ENCODE measurements at regions not wholly inside any gene's neighbourhood (a gene's known extent, or its start where the extent isn't known, plus 50 kb on each side); places are given as distances from the start of the nearest gene placed in this dataset.

GRCh38 chr4:155564880-155565279 is 101.8 kb upstream of the GUCY1A1 start:
- DNase-seq (ENCODE audit: low read depth) = no peak

DNA sequence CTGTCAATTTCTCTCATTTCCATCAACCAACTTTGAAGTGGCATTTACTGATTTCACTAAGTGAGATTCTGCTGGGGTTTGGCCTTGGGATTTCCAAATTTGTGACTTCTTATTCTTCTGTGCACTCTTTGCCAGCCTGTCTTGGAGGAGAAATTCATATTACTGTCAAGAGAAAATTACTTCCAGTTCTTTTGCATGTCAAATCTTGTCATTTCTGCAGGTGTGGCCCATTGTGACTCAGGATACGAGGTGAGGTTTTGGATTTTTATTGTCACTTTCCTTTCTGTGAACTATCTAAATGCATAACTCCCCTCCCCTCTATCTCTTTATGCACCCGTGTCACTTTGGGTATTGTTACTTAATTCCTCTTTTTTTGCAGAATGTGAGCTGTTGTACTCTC is 102.6 kb upstream of the GUCY1A1 start:
- no peak for DNase-seq (ENCODE audit: low read depth)

DNA sequence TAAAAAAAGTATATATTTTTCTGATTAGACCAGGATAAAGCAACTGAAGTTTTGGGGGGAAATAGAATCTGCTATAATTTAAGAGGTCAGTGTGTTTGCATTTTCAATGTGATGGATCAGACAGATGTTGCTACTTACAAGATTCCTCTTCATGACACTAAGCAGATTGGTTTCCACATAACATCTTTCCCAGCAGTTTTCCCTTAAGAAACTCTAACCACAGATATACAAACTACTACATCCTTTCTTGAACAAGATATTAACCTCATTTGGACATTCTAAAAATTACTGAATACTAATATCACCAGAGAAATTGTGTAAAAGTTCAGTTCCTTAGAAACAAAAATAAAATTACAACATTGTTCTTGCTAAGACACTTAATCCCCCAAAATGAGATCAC is 106.7 kb upstream of the GUCY1A1 start:
- DNase-seq (ENCODE audit: low read depth) = no peak

DNA sequence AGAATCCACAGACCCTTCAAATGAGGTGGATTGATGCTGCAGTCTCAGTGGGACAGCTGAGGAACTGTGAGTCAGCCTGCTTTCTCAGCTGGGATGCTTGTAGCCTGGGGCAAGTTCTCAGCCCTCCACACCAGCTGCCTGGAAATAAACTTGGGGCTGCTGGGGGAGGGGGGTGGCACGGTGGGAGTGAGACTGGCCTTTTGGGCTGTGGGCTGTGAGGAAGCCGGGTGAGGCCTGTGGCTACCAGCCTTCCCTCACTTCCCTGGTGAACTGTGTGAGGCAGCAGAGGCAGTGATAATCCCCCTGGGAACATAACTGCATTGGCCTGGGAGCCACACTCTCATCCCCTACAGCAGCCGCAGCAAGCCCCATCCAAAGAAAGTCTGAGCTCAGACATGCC is 114.5 kb upstream of the GUCY1A1 start:
- peak; percentile 6 for DNase-seq (ENCODE audit: low read depth)

DNA sequence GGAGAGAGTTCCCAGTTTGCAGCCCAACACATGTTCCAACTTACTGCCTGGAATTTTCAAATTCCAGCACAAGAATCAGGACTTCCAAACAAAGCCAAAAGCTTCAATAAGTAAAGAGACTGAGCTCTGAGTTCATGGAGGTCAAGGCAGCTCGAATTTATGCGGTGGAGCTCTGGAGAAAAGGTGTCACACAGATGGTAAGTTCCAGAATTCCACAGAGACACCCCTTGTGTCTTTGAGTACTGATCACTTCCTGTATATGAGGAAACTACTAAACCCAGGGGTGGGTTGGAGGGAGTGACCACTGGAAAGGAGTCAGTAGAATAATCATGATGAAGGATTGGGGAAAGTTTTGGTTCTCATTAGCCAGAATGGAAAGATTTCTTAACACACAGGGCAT is 118.5 kb upstream of the GUCY1A1 start:
- DNase-seq (ENCODE audit: low read depth) = no peak

DNA sequence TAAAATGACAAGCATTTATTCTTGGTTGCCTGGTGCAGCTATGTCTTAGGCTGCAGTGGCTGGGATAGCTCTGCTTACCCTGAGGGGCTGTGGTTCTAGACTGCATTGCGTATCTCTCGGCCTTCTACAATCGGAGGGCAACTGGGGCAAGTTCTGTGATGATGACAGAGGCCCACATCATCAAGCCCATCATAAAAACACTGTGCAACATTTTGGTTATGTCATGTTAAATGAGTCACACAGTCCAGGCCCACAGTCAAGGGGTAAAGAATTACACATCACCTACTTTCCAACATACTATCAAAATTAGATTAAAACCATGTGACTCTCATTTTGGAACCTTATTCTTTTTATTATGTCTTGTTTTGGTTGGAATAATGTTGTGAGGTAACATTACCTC is 120.2 kb upstream of the GUCY1A1 start:
- DNase-seq (ENCODE audit: low read depth) = no peak

- no peak for DNase-seq (ENCODE audit: low read depth)
Observed at GRCh38 chr4:155545456-155545855, 121.2 kb upstream of the GUCY1A1 start.

DNA sequence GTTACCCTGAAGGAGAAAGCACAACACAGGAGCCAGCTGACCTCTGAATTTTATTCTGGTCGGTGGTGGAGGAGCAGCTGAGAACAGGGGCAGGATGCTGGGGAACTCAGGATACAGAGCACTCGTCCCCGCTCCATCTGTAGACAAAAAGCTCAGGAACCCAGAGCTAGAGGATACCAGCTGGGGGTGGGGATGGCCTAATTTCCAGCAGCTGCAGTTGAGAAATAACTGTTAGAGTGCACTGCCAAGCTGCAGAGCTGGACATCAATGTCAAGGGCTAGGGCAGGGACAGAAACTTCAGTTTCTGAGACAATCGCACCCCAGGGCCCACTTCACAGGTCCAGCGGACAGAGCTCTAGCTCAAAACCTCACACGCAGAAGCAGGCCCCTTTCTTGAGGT is 122.1 kb upstream of the GUCY1A1 start:
- DNase-seq (ENCODE audit: low read depth) = no peak

GRCh38 chr4:155543126-155543765 is 123.4 kb upstream of the GUCY1A1 start:
- no peak for DNase-seq (ENCODE audit: low read depth)

GRCh38 chr4:155542415-155542814 is 124.2 kb upstream of the GUCY1A1 start:
- no peak for DNase-seq (ENCODE audit: low read depth)

DNA sequence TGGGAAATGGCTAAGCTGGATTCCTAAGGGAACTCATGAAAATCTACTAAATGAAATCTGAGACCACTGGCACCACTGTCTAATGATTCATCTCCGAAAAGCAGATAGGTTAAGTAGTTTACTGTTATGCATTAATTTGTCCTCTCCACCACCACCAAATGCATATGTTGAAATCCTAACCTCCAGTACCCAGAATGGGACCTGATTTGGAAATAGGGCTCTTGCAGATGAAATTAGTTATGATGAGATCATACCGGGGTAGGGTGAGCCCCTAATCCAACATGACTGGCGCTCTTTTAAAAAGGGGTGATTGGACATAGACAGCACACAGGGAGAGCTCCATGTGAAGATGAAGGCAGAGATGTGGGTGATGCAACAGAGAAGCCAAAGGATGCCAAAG is 124.9 kb upstream of the GUCY1A1 start:
- no peak for DNase-seq (ENCODE audit: low read depth)

GRCh38 chr4:155540698-155541097 is 126.0 kb upstream of the GUCY1A1 start:
- no peak for DNase-seq (ENCODE audit: low read depth)

- no peak for DNase-seq (ENCODE audit: low read depth)
Observed at GRCh38 chr4:155539746-155540145, 126.9 kb upstream of the GUCY1A1 start.

GRCh38 chr4:155535802-155536454 is 130.7 kb upstream of the GUCY1A1 start:
- no peak for DNase-seq (ENCODE audit: low read depth)

- no peak for DNase-seq (ENCODE audit: low read depth)
Observed at GRCh38 chr4:155532373-155533085, 134.1 kb upstream of the GUCY1A1 start.

DNA sequence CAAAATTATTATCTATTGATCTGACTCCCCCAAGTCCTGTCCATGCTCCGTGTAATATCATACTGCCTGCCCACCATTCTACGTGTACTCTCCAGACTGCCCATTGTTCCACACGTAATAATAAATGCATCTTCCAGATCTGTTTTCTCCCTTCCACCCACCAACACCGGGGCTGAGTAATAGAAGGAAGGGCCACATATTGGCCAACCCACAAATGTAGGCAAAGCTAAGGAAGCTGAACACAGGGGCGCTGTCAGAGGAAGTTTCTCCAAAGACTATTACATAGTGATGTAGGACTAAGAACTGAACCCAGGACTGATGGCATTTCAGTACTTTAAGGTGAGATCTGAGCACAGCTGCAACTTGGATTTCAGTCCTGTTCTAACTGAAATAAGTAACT is 135.8 kb upstream of the GUCY1A1 start:
- DNase-seq (ENCODE audit: low read depth) = no peak

GRCh38 chr4:155530290-155530689 is 136.4 kb upstream of the GUCY1A1 start:
- no peak for DNase-seq (ENCODE audit: low read depth)

DNA sequence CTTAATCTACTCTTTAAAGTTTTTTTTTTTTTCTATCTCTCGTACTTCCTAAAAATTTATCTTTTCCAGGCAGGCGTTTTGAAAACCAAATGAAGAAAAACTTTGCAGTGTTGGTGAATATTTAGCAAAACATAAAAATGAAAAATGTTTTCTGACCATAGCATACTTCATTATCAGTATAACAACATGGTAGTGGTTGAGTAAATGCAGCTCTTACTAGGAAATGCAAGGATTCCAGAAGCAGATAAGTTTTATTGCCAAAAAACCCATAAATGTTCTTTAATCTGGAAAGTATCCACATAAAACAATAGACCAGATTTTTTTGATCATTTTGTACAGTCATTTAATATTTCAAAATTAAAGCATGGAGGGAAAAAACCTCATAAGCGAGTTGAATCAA is 136.9 kb upstream of the GUCY1A1 start:
- no peak for DNase-seq (ENCODE audit: low read depth)

DNA sequence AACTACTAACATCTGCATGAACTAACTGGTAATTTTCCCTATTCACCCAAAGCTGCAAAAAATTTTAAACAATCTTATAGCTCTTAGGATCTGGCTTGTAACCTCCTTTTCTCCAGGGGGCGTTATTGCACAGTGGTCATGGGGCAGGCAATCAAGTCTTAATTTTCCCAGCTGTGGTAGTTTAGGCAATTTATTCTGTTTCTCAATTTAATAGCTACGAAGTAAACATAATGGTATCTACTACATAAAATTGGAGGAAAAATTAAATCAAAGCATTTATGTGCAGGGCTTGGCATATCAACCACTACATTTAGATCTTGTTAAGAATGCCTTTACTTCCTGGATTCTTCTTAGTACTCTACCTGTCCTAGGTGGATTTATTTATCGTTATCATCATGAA is 137.4 kb upstream of the GUCY1A1 start:
- DNase-seq (ENCODE audit: low read depth) = no peak

DNA sequence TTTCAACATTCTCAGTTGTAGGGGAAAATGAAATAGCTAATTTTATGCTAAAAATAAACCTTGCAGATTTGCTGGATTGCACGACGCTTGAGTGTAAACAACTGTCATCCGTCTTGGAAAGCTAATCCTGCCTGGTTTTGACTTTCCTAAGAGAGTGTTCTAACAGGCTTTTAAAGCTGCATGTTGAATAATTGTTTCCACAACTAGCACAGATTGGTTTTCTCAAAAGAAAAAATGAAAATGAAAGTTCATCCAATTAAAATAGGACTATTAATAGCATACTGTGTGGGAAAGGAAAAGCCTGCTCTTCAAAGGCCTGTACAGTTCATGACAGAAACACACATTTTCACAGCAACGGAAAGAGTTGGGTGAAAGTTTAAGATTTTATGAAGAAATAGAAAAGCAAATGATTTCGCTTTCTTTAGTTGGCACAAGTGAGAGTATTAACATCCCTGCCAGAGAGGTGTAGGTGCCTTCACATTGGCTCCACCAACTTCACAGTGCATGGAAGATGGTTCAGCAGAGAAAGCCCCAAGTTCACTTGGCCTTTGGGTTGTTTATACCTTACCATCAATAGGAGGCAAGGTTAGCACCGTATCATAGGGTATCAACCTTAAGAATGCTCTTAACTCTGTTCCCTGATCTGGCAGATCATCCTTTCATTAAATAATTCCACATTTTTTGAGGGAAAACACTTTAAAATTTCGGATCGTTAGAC is 140.0 kb upstream of the GUCY1A1 start:
- DNase-seq (ENCODE audit: low read depth) = no peak

- no peak for DNase-seq (ENCODE audit: low read depth)
Observed at GRCh38 chr4:155524926-155525455, 141.7 kb upstream of the GUCY1A1 start.

GRCh38 chr4:155523358-155523757 is 143.3 kb upstream of the GUCY1A1 start:
- no peak for DNase-seq (ENCODE audit: low read depth)

Data from myocyte (in vitro differentiated cells).